VCaP (cell line): ENCODE measurements at regions not wholly inside any gene's neighbourhood (a gene's known extent, or its start where the extent isn't known, plus 50 kb on each side); places are given as distances from the start of the nearest gene placed in this dataset.

Source experiments
- H3K27ac ChIP-seq: fragments of 450-650 bp; 2 replicates; pipeline ENCODE4 v1.5.1; 2017
- TF ChIP-seq, protein P1 (sequence below): fragments of 450-650 bp; conservative IDR thresholded peaks from 2 replicates; pipeline ENCODE4 v1.5.1; 2017; ENCODE audit warnings: mild to moderate bottlenecking, moderate library complexity

DNA sequence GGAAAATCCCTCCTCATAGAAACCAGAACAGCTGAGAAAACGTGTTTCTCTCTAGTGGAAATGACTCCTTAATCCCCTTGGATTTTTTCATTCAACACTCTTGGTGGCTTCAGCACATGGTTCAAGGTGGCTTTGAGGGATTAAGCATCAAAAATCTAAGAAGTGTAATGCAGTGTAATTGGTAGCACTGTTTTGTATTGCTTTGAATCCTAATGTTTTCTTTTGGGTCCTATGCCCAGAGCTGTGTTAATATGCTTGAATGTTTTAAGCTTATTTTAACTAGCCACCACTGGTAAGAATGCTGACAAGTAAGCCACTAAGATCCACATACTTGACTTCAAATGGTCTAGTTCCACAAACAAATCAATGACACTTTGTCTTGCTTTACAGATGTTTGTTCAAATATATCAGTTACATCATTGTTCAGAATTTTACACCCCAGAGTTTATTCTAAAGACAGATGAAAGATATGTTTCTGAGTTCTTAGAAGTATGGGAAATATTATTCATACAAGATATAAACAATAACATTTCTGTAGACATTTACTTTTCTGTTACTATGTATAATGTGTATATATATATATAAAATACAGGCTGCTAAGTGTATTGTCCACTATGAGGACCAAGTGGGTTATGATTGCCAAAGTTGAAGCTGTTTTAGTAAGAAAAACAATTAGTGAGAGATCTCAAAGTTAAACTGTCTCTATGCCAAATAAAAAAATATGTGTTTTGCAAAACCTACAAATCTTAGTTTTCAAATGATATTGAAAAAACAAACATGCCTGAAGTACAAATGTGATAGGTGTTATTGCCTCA lies 220.8 kb downstream of the OGFRL1 start:
- TF ChIP-seq, protein P1, sequence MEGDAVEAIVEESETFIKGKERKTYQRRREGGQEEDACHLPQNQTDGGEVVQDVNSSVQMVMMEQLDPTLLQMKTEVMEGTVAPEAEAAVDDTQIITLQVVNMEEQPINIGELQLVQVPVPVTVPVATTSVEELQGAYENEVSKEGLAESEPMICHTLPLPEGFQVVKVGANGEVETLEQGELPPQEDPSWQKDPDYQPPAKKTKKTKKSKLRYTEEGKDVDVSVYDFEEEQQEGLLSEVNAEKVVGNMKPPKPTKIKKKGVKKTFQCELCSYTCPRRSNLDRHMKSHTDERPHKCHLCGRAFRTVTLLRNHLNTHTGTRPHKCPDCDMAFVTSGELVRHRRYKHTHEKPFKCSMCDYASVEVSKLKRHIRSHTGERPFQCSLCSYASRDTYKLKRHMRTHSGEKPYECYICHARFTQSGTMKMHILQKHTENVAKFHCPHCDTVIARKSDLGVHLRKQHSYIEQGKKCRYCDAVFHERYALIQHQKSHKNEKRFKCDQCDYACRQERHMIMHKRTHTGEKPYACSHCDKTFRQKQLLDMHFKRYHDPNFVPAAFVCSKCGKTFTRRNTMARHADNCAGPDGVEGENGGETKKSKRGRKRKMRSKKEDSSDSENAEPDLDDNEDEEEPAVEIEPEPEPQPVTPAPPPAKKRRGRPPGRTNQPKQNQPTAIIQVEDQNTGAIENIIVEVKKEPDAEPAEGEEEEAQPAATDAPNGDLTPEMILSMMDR = no peak
- no peak overlapping the region for H3K27ac ChIP-seq

DNA sequence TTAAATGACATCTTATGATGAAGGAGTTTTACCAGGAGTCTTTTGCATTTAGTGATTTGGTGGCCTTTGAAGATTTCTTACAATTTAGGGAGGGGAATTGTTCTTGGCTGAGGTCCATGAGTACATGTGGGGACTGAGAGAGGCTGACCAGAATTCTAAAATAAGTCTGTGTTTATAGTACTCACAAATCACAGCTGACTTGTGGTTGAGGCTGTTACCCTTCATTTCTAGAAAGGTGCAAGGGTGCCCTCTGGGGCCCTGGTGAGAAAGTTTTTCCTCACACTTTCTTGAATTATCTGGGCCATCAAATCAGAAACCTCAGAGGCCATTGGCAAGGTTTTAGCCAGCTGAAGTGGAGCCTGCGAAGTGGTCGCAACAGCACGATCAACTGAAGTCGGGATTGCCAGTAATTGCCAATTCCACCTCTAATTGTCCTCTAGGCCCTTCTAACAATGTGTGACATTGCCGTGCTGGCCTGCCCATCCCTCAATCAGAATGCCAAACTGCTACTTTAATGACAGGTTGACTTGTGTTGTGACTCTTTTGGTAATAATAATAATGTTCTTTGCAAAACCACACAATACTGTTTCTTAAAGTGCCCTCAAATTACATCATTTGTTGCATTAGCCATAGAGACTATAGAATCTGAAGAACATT lies 221.6 kb downstream of the OGFRL1 start:
- TF ChIP-seq, protein P1 = peak; percentile 70
- no peak overlapping the region for H3K27ac ChIP-seq

DNA sequence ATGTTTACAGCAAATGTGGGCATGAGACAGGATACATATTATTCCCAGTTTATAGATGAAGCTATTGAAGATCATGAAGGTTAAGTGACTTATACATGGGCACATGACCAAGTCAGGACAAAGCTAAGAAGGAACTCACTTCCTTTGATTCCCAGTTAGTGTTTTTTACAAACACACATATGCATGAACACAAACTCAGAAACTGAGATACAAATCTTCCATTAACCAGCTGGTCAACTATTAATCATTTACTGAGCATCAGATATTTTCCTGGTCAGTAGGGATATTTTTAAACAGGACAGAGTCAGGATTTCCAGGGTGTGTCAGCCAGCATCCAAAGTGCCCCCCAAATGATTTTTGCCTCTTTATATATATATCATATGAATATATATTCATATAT lies 222.2 kb downstream of the OGFRL1 start:
- TF ChIP-seq, protein P1 = no peak
- no peak overlapping the region for H3K27ac ChIP-seq

DNA sequence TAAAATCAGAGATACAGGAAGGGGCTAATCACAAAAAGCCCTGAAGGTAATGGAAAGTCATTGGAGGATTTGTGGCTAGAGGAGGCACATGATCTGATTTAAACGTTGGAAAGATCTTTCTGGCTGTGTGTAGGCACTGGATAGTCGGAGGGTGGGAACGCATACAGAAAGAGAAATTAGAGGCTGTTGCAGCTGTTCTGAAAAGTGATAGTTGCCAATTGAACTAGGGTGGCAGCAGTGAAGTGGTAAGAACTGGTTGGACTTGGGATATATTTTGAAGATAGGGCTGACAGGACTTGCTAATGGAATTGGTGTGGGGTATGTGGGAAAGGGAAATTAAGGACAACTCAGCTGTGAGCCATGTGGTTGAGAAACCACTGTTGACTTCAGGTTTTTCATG lies 223.6 kb downstream of the OGFRL1 start:
- H3K27ac ChIP-seq = no peak overlapping the region
- TF ChIP-seq, protein P1 = no peak

DNA sequence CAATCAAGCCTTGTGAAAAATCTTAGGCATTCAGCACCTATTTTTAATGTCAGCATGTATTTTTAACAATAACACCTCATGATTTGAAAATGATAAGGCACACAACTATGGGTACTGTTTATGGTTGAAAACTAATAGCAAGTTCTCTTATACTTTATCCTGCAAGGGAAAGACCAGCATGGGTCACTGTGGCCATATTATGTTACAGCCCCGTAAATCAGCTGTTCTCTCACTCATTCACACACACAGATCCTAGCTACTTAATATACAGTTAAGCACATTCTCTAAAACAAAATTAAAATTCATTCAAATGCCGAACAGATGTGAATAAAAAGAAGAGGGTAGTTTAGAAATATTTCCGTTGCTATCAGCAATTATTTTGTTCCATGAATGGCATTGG lies 224.4 kb downstream of the OGFRL1 start:
- TF ChIP-seq, protein P1 = no peak
- H3K27ac ChIP-seq = no peak overlapping the region

- no peak overlapping the region for H3K27ac ChIP-seq
- TF ChIP-seq, protein P1 = no peak
Measured at GRCh38 chr6:71523548-71523947, 234.9 kb downstream of the OGFRL1 start.

DNA sequence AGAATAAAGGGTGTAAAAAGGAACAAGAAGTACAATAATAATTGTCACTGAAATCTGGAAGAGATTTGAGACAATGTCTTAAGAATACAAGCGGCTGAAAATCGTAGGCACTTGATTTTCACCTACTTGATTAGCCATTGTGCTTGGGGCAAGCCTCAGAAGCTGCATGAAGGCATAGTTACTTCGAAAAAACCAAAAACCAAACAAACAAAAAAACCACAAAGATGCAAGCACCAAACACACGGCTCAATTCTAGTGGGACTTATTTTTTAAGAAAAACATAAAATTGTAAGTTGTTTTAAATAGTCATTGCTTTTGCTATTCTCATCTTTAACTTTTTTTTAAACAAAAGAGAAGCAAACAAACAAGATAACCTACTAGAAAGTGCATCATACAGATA lies 235.6 kb downstream of the OGFRL1 start:
- H3K27ac ChIP-seq = no peak overlapping the region
- TF ChIP-seq, protein P1 = no peak
